T-helper 17 cell (primary cell): ENCODE measurements at regions not wholly inside any gene's neighbourhood (a gene's known extent, or its start where the extent isn't known, plus 50 kb on each side); places are given as distances from the start of the nearest gene placed in this dataset.

Source experiments
- ATAC-seq: fragments of 150-1000 bp; cut with Tn5 transposase; 2 replicates; pipeline ENCODE4 v1.10.0; 2021; ENCODE audit warnings: mild to moderate bottlenecking, moderate library complexity
- DNase-seq, 3 donors: peaks; one replicate each; pipeline versions ENCODE4 v3.0.0 to v3.0.0-alpha.2; 2020 to 2021
- H3K9me3 ChIP-seq: one replicate; pipeline ENCODE4 v1.7.0; 2013; ENCODE audit warnings: low read length, mild to moderate bottlenecking; ENCODE audit not compliant: control insufficient read depth, poor library complexity, severe bottlenecking
- H3K27ac Mint-ChIP-seq: one replicate; pipeline ENCODE4 v1.8.0; 2022; ENCODE audit warnings: mild to moderate bottlenecking, moderate library complexity, mixed read lengths
- H3K27me3 Mint-ChIP-seq: one replicate; pipeline ENCODE4 v1.8.0; 2022; ENCODE audit warnings: mixed read lengths
- H3K36me3 Mint-ChIP-seq: one replicate; pipeline ENCODE4 v1.8.0; 2022; ENCODE audit warnings: low read depth, mixed read lengths
- H3K4me1 Mint-ChIP-seq: one replicate; pipeline ENCODE4 v1.8.0; 2022; ENCODE audit warnings: mild to moderate bottlenecking, mixed read lengths
- H3K4me3 Mint-ChIP-seq: one replicate; pipeline ENCODE4 v1.8.0; 2022; ENCODE audit warnings: mild to moderate bottlenecking, moderate library complexity, mixed read lengths

DNA sequence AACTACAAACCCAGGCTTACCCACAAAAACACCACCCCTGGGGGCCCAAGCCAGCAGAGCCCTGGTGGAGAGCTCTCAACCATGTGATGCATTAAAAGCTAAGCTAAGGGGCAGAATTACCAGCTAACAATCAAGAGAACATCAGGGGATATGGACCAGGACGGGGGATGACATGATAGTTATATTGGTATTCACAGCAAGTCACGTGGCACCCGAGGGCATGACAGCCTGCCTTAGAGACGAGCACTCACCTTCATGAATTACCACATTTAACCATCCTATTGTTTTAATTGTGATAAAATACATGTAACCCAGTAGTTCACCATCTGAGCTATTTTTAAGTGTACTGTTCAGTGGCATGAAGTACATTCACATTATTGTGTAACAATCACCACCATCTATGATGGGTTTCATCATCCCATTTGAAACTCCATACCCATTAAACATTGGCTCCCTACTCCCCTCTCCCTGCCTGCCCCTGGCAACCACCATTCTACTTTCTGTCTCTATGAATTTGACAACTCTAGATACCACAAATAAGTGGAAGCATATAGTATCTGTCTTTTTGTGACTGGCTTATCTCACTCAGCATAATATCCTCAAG is 245.6 kb downstream of the ANAPC1 start:
- H3K27me3 Mint-ChIP-seq: peaks cover 13% of the 10 kb centered on the region
- no peak overlapping the region for H3K27ac Mint-ChIP-seq
- H3K4me1 Mint-ChIP-seq: no peaks in the 10 kb centered on the region
- no peak for DNase-seq
- ATAC-seq: no peak
- no peaks in the 10 kb centered on the region for H3K9me3 ChIP-seq
- H3K4me3 Mint-ChIP-seq: no peak overlapping the region
- H3K36me3 Mint-ChIP-seq: no peaks in the 10 kb centered on the region

DNA sequence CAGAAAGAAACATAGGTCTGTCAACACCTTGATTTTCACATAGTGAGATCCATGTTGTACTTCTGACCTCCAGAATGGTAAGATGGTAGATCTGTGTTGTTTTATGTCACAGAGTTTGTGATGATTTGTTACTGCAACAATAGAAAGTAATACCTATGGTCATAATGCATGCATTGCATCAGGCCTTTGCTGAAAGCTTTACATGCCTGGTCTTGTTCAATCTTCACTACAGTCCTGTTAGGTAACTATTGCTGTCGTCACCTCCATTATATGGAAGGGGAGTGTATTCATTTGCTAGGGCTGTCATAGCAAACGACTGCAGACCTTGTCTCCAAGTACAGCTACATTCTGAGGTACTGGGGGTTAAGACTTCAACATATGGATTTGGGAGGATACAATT is 243.5 kb downstream of the ANAPC1 start:
- Mint-ChIP-seq H3K4me3 (no peak overlapping the region), H3K27me3 (peaks cover 9% of the 10 kb centered on the region), H3K27ac (no peak overlapping the region), H3K36me3 (peaks cover 3% of the 10 kb centered on the region), H3K4me1 (no peaks in the 10 kb centered on the region)
- no peak for DNase-seq
- no peak for ATAC-seq
- no peaks in the 10 kb centered on the region for H3K9me3 ChIP-seq

DNA sequence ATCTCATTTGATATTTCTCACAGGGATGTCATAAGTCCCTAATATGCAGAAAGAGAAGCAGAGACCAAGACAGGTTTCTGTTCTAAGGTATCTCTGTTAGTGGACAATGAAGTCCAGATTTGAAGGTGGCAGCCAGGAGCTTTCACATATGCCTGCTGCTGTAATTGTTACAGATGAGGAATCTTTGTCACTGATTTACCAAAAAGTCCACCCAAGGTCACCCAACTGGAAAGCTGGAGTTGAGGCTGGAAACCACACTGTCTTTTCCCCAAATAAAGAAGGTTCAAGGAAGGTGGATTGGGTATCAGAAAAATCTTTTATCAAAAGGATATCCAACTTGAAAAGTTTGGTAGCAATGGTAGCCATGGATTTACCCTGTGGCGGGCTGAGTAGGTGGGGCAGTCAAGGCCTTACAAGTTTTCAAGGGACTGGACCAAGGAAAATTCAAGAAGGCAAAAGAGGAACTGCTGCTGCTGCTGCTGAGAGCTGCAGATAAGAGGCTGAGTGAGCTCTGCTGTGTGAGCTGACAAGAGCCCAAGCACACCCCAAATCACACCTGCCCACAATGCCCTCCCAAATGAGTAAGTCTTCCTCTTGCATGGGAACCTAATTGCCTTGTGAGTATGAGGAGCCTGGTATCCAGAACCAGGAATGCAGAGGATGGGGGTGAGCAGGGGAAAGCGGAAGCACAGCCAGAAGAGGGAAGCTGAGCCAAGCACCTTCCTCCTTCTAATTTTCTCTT is 241.2 kb downstream of the ANAPC1 start:
- no peak overlapping the region for H3K27ac Mint-ChIP-seq
- ATAC-seq (no peak), DNase-seq (no peak)
- no peaks in the 10 kb centered on the region for H3K9me3 ChIP-seq
- H3K4me1 Mint-ChIP-seq: no peaks in the 10 kb centered on the region
- H3K4me3 Mint-ChIP-seq: no peak overlapping the region
- peaks cover 3% of the 10 kb centered on the region for H3K36me3 Mint-ChIP-seq
- peaks cover 9% of the 10 kb centered on the region for H3K27me3 Mint-ChIP-seq

DNA sequence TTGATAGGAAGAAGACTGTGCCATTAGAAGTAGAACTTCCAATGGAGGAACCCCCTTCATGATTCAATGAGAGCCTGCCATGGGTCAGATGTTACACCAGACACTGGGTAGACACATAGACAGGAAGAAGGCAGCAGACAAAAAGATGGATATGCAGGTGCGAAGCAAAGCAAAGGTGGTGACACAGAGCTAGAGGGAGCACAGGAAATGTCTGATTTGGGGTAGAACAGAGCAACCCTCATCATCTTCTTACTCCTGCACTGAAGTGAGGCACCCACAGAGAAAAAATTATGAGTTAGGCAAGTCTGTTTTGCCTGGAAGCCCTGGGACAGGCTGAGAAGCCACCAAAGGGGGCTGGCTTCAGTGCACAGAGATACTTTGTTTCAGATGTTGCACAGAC is 240.2 kb downstream of the ANAPC1 start:
- Mint-ChIP-seq H3K36me3 (peaks cover 3% of the 10 kb centered on the region), H3K27me3 (peaks cover 9% of the 10 kb centered on the region), H3K27ac (no peak overlapping the region), H3K4me1 (no peaks in the 10 kb centered on the region), H3K4me3 (no peak overlapping the region)
- ATAC-seq (no peak), DNase-seq (no peak)
- H3K9me3 ChIP-seq: no peaks in the 10 kb centered on the region

DNA sequence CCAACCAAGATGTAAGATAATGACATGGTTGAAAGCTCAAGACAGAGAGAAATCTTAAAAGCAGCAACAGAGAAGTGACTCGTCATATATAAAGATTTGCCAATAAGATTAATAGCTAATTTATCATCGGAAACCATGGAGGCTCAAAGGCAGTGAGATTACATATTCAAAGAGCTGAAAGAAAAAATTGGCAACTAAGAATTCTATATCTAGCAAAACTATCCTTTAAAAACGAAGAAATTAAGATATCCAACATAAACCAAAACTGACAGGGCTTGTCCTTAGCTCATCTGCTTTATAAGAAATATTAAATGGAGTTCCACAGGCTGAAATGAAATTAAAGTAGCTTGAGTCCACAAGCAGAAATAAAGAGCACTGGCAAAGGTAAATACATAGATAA is 236.6 kb downstream of the ANAPC1 start:
- Mint-ChIP-seq H3K27me3 (no peaks in the 10 kb centered on the region), H3K4me1 (no peaks in the 10 kb centered on the region), H3K4me3 (no peak overlapping the region), H3K36me3 (peaks cover 3% of the 10 kb centered on the region), H3K27ac (no peak overlapping the region)
- ATAC-seq: no peak
- DNase-seq: no peak
- H3K9me3 ChIP-seq: no peaks in the 10 kb centered on the region

DNA sequence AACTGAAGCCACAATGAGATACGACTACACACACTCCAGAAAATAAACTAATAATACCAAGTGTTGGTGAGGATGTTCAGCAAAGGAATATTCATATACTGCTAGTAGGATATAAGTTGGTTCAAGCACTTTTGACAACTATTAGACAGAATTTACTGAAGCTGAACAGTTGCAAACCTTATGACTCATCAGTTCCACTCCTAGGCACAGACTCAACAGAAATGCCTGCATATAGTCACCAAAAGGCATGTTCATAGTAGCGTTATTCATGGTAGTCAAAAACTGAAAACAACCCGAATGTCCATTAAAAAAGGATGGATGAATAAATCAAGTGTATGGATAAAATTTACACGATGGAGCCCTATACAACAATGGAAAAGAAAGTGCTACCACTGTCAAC is 232.0 kb downstream of the ANAPC1 start:
- no peaks in the 10 kb centered on the region for H3K36me3 Mint-ChIP-seq
- no peak for ATAC-seq
- DNase-seq: no peak
- no peak overlapping the region for H3K4me3 Mint-ChIP-seq
- no peak overlapping the region for H3K27ac Mint-ChIP-seq
- no peaks in the 10 kb centered on the region for H3K27me3 Mint-ChIP-seq
- H3K4me1 Mint-ChIP-seq: no peaks in the 10 kb centered on the region
- H3K9me3 ChIP-seq: no peaks in the 10 kb centered on the region

DNA sequence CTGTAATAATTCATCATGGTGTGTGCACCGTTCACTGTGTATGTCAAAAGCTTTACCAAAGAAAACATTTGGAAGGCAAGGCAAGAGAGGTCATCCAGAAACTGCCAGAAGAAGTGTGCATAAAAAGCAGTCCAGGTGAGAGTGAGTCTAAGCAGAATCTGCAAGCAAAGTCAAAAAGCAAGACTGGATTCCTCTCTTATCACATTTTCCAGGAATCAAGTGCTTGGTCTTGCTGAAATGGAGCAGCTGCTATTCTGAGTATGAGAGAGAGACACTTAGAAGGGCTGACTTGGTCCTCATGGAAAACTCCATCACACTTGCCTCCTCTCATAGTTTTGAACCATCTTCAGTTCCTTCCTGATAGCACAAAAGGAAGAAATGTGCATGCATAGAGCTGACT is 231.3 kb downstream of the ANAPC1 start:
- H3K4me3 Mint-ChIP-seq: no peak overlapping the region
- H3K27ac Mint-ChIP-seq: no peak overlapping the region
- no peaks in the 10 kb centered on the region for H3K4me1 Mint-ChIP-seq
- peaks cover 3% of the 10 kb centered on the region for H3K36me3 Mint-ChIP-seq
- DNase-seq: no peak
- H3K27me3 Mint-ChIP-seq: no peaks in the 10 kb centered on the region
- no peak for ATAC-seq
- H3K9me3 ChIP-seq: no peaks in the 10 kb centered on the region

DNA sequence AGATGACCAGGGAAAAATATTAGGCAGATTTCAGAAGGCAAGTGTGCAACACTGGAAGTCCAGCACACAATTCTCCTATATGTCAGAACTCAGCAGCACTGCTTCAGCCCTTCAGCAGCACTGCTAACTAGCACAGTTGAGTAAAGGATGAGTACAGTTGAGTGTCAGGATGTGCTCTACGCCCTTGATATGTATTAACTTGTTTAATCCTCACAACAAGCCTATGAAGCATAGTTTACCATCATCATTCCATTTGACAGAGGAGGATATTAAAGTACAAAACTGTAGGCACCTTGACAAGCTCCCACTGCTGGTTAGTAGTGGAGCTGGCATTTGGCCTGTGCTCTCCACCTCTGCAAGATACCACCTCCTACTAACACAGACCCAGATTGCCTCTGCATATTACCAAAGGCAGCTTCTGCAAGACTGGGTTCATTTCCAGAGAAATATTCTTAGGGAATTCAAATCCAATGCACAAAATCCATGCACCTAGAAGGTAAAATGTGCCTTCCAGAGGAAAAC is 230.8 kb downstream of the ANAPC1 start:
- Mint-ChIP-seq H3K36me3 (peaks cover 3% of the 10 kb centered on the region), H3K27me3 (no peaks in the 10 kb centered on the region), H3K4me1 (no peaks in the 10 kb centered on the region), H3K27ac (no peak overlapping the region), H3K4me3 (no peak overlapping the region)
- no peaks in the 10 kb centered on the region for H3K9me3 ChIP-seq
- DNase-seq (no peak), ATAC-seq (no peak)

DNA sequence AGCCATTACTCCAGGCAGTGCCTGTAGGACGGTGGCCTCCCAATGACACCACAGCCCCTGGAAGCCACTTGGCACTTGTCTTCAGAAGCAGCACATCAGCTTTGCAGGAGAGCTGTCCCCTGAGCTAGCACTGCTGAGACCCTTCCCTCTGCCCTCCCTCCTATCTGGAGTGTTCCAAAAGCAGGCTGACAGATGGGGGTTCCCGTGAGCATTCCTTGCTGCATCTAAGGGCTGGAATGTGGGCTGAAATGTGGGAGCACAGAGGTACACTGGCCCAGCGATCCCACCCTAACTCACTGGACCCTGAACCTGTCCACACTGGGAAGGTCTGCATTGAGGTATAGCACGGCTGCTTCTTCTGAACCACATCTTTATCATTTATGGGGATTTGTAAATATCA is 230.1 kb downstream of the ANAPC1 start:
- ATAC-seq (no peak), DNase-seq (no peak)
- Mint-ChIP-seq H3K27ac (no peak overlapping the region), H3K4me1 (no peaks in the 10 kb centered on the region), H3K27me3 (no peaks in the 10 kb centered on the region), H3K36me3 (peaks cover 3% of the 10 kb centered on the region), H3K4me3 (no peak overlapping the region)
- no peaks in the 10 kb centered on the region for H3K9me3 ChIP-seq

DNA sequence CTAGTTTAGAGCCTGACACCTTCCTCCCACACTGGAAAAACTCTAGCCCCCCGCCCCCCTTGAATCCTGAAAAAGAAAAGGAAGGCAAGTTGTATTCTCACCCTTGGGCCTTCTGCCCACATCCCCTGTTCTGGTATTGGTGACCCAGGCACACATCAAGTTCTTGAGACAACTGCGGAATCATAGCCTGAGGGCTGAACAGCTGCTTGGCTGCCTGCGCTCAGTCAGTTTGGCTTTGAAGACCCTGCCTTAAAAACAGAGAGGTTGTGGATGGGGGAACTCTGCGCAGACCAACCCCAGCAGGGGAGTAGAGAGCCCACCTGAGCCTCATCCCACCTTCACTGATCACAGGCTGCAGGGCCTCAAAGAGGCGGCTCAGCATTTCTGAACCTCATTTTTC is 229.2 kb downstream of the ANAPC1 start:
- Mint-ChIP-seq H3K4me3 (no peak overlapping the region), H3K36me3 (peaks cover 3% of the 10 kb centered on the region), H3K27ac (no peak overlapping the region), H3K27me3 (no peaks in the 10 kb centered on the region), H3K4me1 (no peaks in the 10 kb centered on the region)
- H3K9me3 ChIP-seq: no peaks in the 10 kb centered on the region
- DNase-seq (no peak), ATAC-seq (no peak)

DNA sequence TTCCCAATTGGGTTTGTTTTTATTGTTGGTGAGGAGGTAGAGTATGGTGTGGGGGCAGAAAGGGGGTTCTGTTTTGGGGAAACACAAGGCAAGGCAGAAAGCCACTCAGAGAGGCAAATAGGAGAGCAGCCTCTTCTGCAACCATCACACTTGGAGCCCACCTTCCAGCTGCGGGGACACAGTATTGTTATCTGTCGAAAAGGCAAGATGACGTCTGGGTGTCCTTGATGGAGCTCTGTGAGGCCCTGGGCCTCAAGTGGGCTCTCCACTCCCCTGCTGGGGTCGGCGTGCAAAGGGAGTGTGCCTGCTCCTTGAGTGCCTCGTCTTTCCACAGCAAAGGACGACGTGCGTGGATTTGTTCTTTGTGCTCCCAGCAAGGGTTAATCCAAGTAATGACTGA is 227.6 kb downstream of the ANAPC1 start:
- peaks cover 3% of the 10 kb centered on the region for H3K36me3 Mint-ChIP-seq
- no peak overlapping the region for H3K27ac Mint-ChIP-seq
- ATAC-seq (no peak), DNase-seq (no peak)
- H3K27me3 Mint-ChIP-seq: no peaks in the 10 kb centered on the region
- H3K9me3 ChIP-seq: no peaks in the 10 kb centered on the region
- no peak overlapping the region for H3K4me3 Mint-ChIP-seq
- no peaks in the 10 kb centered on the region for H3K4me1 Mint-ChIP-seq

DNA sequence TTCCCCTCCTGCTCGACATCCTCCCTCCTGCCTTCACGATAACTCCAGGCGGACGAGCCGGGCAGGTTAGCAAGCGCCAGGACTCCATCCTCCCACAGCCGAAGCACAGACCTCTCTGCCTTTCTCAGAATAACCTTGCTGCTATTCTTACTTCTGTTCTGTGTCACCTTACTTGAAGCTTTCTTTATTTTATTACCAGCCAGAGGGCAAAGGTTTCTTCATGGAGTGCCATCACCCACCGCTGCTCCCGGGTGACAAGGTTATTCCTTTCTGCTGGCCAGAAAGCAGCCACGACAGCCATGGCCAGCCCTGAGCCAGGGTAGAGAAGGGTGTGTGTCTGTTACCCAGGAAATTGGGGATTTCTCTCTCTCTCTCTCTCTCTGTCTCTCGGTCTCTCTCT is 227.1 kb downstream of the ANAPC1 start:
- H3K4me1 Mint-ChIP-seq: no peaks in the 10 kb centered on the region
- H3K27me3 Mint-ChIP-seq: no peaks in the 10 kb centered on the region
- ATAC-seq (no peak), DNase-seq (no peak)
- no peaks in the 10 kb centered on the region for H3K9me3 ChIP-seq
- no peak overlapping the region for H3K4me3 Mint-ChIP-seq
- H3K27ac Mint-ChIP-seq: no peak overlapping the region
- peaks cover 3% of the 10 kb centered on the region for H3K36me3 Mint-ChIP-seq

DNA sequence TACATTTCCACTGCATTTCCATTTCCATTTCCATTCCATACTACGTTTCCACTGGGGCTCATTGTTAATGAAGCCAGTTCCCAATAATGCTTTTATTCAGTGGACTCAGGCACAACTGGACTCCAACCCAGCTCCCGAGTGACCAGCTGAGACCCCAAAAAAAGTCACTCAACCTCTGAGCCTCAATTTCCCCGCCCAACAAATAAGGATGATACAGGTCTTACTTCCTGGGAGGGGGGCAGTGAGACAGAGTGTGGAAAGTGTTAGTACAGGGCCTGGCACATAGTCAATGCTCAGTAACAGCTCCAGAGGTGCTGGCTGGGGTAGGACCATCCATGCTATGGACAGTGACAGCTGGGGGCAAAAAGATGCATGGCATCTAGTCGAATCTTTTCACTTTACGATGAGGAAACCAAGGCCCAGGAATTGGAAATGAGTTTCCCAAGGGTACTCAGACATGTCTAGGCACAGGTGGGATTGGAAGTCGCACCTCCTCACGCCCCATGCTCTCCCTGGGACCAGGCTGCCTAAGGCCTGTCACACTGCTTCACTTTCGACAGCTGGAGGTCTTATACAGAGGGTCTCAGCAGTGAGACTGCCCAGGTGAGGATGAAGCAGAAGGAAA is 226.5 kb downstream of the ANAPC1 start:
- DNase-seq (no peak), ATAC-seq (no peak)
- H3K4me3 Mint-ChIP-seq: no peak overlapping the region
- no peak overlapping the region for H3K27ac Mint-ChIP-seq
- H3K9me3 ChIP-seq: no peaks in the 10 kb centered on the region
- peaks cover 3% of the 10 kb centered on the region for H3K36me3 Mint-ChIP-seq
- no peaks in the 10 kb centered on the region for H3K4me1 Mint-ChIP-seq
- no peaks in the 10 kb centered on the region for H3K27me3 Mint-ChIP-seq
